CD14-positive monocyte (primary cell): ENCODE measurements at regions not wholly inside any gene's neighbourhood (a gene's known extent, or its start where the extent isn't known, plus 50 kb on each side); places are given as distances from the start of the nearest gene placed in this dataset.
A peak's percentile ranks its signal among the peaks of the same experiment; 100 is the strongest.

Source experiments
- DNase-seq, 3 donors: peaks; one replicate each; pipeline ENCODE4 v3.0.0-alpha.2; 2011 to 2022
- H2AFZ ChIP-seq: 2 replicates; pipeline ENCODE4 v1.6.0; 2012; ENCODE audit warnings: mild to moderate bottlenecking, low read depth, low read length, inconsistent platforms; ENCODE audit not compliant: insufficient read depth, poor library complexity, severe bottlenecking
- H3K27ac ChIP-seq, 2 donors: 1 replicate in 1 of 2; 2 replicates in 1 of 2; pipeline ENCODE4 v1.5.1; 2012 to 2013; ENCODE audit warnings: low read length in 2 of 2, control low read depth in 1 of 2, inconsistent platforms in 1 of 2, low read depth in 1 of 2, mild to moderate bottlenecking in 1 of 2
- H3K27me3 ChIP-seq, 2 donors: one replicate each; pipeline versions ENCODE4 v1.6.0 to v1.6.1; 2011 to 2013; ENCODE audit warnings: low read length in 2 of 2; ENCODE audit not compliant: control insufficient read depth in 2 of 2, insufficient read depth in 2 of 2
- H3K36me3 ChIP-seq, 2 donors: replicated peaks in 1 of 2; 1 replicate in 1 of 2; 2 replicates in 1 of 2; pipeline versions ENCODE4 v1.5.1 to v1.6.1; 2012 to 2013; ENCODE audit warnings: low read length in 2 of 2, control low read depth in 1 of 2, inconsistent platforms in 1 of 2, mild to moderate bottlenecking in 1 of 2; ENCODE audit not compliant: insufficient read depth in 2 of 2, control insufficient read depth in 1 of 2
- H3K4me1 ChIP-seq, 2 donors: 1 replicate in 1 of 2; 2 replicates in 1 of 2; pipeline versions ENCODE4 v1.5.1 to v1.6.1; 2012 to 2013; ENCODE audit warnings: low read length in 2 of 2, control low read depth in 1 of 2, inconsistent platforms in 1 of 2, mild to moderate bottlenecking in 1 of 2, moderate library complexity in 1 of 2; ENCODE audit not compliant: insufficient read depth in 2 of 2, control insufficient read depth in 1 of 2
- H3K4me2 ChIP-seq: replicated peaks from 2 replicates; pipeline ENCODE3; 2012; ENCODE audit warnings: low read length, moderate library complexity, mild to moderate bottlenecking; ENCODE audit not compliant: poor library complexity, severe bottlenecking; ENCODE audit errors: extremely low read depth
- H3K4me3 ChIP-seq, 3 experiments: fragments of 200-600 bp in 1 of 3; sonication (generic) in 1 of 3; replicated peaks in 1 of 3; 1 replicate in 2 of 3; 2 replicates in 1 of 3; pipeline ENCODE4 v1.5.1; 2011 to 2013; ENCODE audit warnings: low read length in 3 of 3, mild to moderate bottlenecking in 3 of 3, control low read depth in 2 of 3, low read depth in 2 of 3, inconsistent platforms in 1 of 3, moderate library complexity in 1 of 3
- H3K79me2 ChIP-seq: 2 replicates; pipeline ENCODE4 v1.6.0; 2012; ENCODE audit warnings: mild to moderate bottlenecking, control low read depth, inconsistent platforms, low read length, moderate library complexity; ENCODE audit not compliant: insufficient read depth
- H3K9ac ChIP-seq: 2 replicates; pipeline ENCODE4 v1.6.0; 2017; ENCODE audit warnings: low read length, mild to moderate bottlenecking; ENCODE audit not compliant: insufficient read depth, poor library complexity, severe bottlenecking
- H3K9me3 ChIP-seq, 2 donors: replicated peaks in 1 of 2; 1 replicate in 1 of 2; 2 replicates in 1 of 2; pipeline versions ENCODE4 v1.5.1 to v1.6.1; 2012 to 2013; ENCODE audit warnings: low read length in 2 of 2, control low read depth in 1 of 2; ENCODE audit not compliant: control insufficient read depth in 1 of 2, insufficient read depth in 1 of 2
- H4K20me1 ChIP-seq: 2 replicates; pipeline ENCODE4 v1.6.0; 2012; ENCODE audit warnings: mild to moderate bottlenecking, low read length, control low read depth, moderate library complexity; ENCODE audit not compliant: insufficient read depth
- H3K27ac Mint-ChIP-seq, 7 donors: one replicate each; pipeline ENCODE4 v1.8.0; 2020; ENCODE audit warnings: mild to moderate bottlenecking in 7 of 7, mixed read lengths in 7 of 7, moderate library complexity in 6 of 7, inconsistent platforms in 2 of 7
- H3K27me3 Mint-ChIP-seq, 3 donors: one replicate each; pipeline ENCODE4 v1.8.0; 2021 to 2022; ENCODE audit warnings: low read depth in 3 of 3, mild to moderate bottlenecking in 3 of 3, mixed read lengths in 3 of 3, moderate library complexity in 3 of 3, inconsistent platforms in 1 of 3
- H3K36me3 Mint-ChIP-seq, 2 donors: one replicate each; pipeline ENCODE4 v1.8.0; 2020; ENCODE audit warnings: mixed read lengths in 2 of 2, inconsistent platforms in 1 of 2, mild to moderate bottlenecking in 1 of 2
- H3K4me1 Mint-ChIP-seq: one replicate; pipeline ENCODE4 v1.8.0; 2020; ENCODE audit warnings: mild to moderate bottlenecking, mixed read lengths
- H3K4me3 Mint-ChIP-seq, 2 donors: one replicate each; pipeline ENCODE4 v1.8.0; 2020; ENCODE audit warnings: mild to moderate bottlenecking in 2 of 2, mixed read lengths in 2 of 2, moderate library complexity in 1 of 2
- H3K9me3 Mint-ChIP-seq, 7 donors: one replicate each; pipeline ENCODE4 v1.8.0; 2020 to 2022; ENCODE audit warnings: mixed read lengths in 7 of 7, mild to moderate bottlenecking in 6 of 7, moderate library complexity in 6 of 7, inconsistent platforms in 2 of 7
- WGBS: methylation state at CpG from one replicate; pipeline ENCODE4 v1.1.5; 2013; ENCODE audit warnings: missing lambda C conversion rate; ENCODE audit not compliant: insufficient coverage; 5-methylcytosine and 5-hydroxymethylcytosine counted together
- intact Hi-C, 2 donors: fragments of 100-400 bp; cut with micrococcal nuclease; formaldehyde crosslinking; loops; one replicate each; pipeline versions ENCODE4 v1.15.0 to v1.15.1; 2023
- TF ChIP-seq, protein P1 (sequence below): fragments of 200-600 bp; IDR thresholded peaks from one replicate; pipeline ENCODE4 v1.8.0; 2022; ENCODE audit warnings: antibody characterized with exemption, mild to moderate bottlenecking

DNA sequence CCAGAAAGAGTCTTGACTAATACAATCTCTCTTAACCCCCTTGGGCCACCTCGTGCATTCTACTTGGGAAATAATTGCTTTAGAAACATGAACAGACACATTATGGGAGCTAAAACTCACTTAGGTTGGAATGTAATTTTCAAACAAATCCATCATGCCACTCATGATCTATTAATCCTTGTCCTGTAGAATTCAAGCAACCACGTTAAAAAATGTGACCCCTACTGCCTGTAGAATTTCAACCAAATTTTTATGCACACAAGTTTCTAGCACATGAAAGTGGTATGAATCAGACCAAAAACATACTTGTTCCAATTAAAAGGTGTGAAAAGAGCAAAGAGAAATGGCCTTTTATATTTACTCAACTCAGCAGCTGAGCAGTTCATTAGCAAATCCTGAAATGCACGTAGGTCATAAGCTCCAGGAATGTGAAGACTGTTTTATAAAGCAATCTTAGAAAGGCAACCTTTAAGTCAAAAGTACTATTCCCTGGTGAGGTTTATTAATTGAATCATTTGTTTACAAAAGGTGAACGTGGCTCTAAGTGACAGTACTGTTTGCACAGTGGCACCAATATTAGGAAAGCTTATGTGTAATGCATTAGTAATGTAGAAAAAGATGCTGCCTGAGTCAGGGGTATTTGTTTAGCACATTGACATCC, 459.4 kb upstream of the UBE2E3 start:
- intact Hi-C loops: no loop called here
- no peaks in the 10 kb centered on the region for H4K20me1 ChIP-seq
- Mint-ChIP-seq H3K4me1 (peaks cover 11% of the 10 kb centered on the region), H3K4me3 (no peak overlapping the region), H3K36me3 (peaks cover 0 to 2% of the 10 kb centered on the region in 2 donors), H3K9me3 (peaks cover 0 to 6% (median 1%) of the 10 kb centered on the region in 7 donors), H3K27ac (no peak overlapping the region), H3K27me3 (peaks cover 0 to 1% (median 1%) of the 10 kb centered on the region in 3 donors)
- H3K4me1 ChIP-seq: peaks cover 0 to 4% of the 10 kb centered on the region in 2 donors
- 100% methylated on average over 1 of the region's 4 CpGs for WGBS
- H3K4me3 ChIP-seq: no peak overlapping the region
- no peak overlapping the region for H3K27ac ChIP-seq
- no peaks in the 10 kb centered on the region for H3K79me2 ChIP-seq
- DNase-seq: no peak
- H3K9ac ChIP-seq: no peak overlapping the region
- TF ChIP-seq, protein P1, sequence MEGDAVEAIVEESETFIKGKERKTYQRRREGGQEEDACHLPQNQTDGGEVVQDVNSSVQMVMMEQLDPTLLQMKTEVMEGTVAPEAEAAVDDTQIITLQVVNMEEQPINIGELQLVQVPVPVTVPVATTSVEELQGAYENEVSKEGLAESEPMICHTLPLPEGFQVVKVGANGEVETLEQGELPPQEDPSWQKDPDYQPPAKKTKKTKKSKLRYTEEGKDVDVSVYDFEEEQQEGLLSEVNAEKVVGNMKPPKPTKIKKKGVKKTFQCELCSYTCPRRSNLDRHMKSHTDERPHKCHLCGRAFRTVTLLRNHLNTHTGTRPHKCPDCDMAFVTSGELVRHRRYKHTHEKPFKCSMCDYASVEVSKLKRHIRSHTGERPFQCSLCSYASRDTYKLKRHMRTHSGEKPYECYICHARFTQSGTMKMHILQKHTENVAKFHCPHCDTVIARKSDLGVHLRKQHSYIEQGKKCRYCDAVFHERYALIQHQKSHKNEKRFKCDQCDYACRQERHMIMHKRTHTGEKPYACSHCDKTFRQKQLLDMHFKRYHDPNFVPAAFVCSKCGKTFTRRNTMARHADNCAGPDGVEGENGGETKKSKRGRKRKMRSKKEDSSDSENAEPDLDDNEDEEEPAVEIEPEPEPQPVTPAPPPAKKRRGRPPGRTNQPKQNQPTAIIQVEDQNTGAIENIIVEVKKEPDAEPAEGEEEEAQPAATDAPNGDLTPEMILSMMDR: no peak
- H3K27me3 ChIP-seq: peaks cover 0 to 4% of the 10 kb centered on the region in 2 donors
- H2AFZ ChIP-seq: no peak overlapping the region
- H3K4me2 ChIP-seq: no peak overlapping the region
- no peaks in the 10 kb centered on the region for H3K36me3 ChIP-seq
- H3K9me3 ChIP-seq: no peaks in the 10 kb centered on the region

DNA sequence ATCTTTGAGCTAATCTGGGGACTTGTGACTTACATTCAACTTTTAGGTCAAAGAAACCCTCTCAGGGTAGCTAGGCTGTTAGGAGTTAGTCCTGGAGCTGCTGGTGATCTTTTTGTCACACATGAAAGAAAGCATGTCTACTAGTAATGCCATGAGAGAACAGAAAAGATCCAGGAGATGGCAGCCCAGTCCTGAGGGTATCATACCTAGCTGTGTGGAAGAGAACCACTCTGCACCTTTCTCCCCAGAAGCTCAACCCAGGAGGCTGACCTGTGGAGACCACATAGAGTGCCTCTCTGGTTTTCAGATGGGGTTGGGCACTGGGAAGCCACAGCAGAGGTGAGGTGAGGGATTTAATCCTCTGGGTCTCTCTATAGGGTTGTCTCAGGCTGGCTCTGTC, 460.2 kb upstream of the UBE2E3 start:
- H3K4me2 ChIP-seq: no peak overlapping the region
- H3K27ac Mint-ChIP-seq: no peak overlapping the region
- intact Hi-C loops: no loop called here

More for the DNA sequence above, 460.2 kb upstream of the UBE2E3 start:
- H3K4me1 ChIP-seq: peaks cover 0 to 4% of the 10 kb centered on the region in 2 donors
- H3K27ac ChIP-seq: no peak overlapping the region
- H3K27me3 Mint-ChIP-seq: peaks cover 0 to 1% (median 1%) of the 10 kb centered on the region in 3 donors
- H3K9ac ChIP-seq: no peak overlapping the region
- no peak overlapping the region for H2AFZ ChIP-seq
- H3K9me3 ChIP-seq: no peaks in the 10 kb centered on the region
- DNase-seq: no peak
- TF ChIP-seq, protein P1: peak; percentile 15
- H3K27me3 ChIP-seq: peaks cover 0 to 4% of the 10 kb centered on the region in 2 donors
- H4K20me1 ChIP-seq: no peaks in the 10 kb centered on the region
- H3K36me3 ChIP-seq: no peaks in the 10 kb centered on the region
- peaks cover 11% of the 10 kb centered on the region for H3K4me1 Mint-ChIP-seq
- no peak overlapping the region for H3K4me3 Mint-ChIP-seq
- H3K79me2 ChIP-seq: no peaks in the 10 kb centered on the region
- H3K9me3 Mint-ChIP-seq: peaks cover 0 to 3% (median 1%) of the 10 kb centered on the region in 7 donors
- H3K4me3 ChIP-seq: no peak overlapping the region
- H3K36me3 Mint-ChIP-seq: peaks cover 0 to 2% of the 10 kb centered on the region in 2 donors
